B cell (primary cell): ENCODE measurements at regions not wholly inside any gene's neighbourhood (a gene's known extent, or its start where the extent isn't known, plus 50 kb on each side); places are given as distances from the start of the nearest gene placed in this dataset.

Source experiments
- ATAC-seq: fragments of 200-7000 bp; cut with Tn5 transposase; one replicate; pipeline ENCODE4 v1.10.0; 2021; ENCODE audit warnings: low read depth, mild to moderate bottlenecking, moderate number of reproducible peaks, moderate library complexity
- CTCF ChIA-PET: fragments of 350-600 bp; sonication (Branson Sonifier 250); formaldehyde crosslinking; loops from one replicate; lab custom pipeline; 2021; ENCODE audit warnings: antibody characterized with exemption, inconsistent platforms; lab: Charles Lee
- POLR2A ChIA-PET: fragments of 350-600 bp; sonication (Branson Sonifier 250); formaldehyde crosslinking; loops from one replicate; lab custom pipeline; 2021; ENCODE audit warnings: antibody characterized with exemption; lab: Charles Lee
- DNase-seq: peaks from one replicate; pipeline ENCODE4 v3.0.0; 2013
- H2AFZ ChIP-seq: 2 replicates; pipeline ENCODE4 v1.6.1; 2012; ENCODE audit warnings: mild to moderate bottlenecking, low read depth, low read length; ENCODE audit not compliant: insufficient read depth, poor library complexity, severe bottlenecking
- H3K27ac ChIP-seq, 2 donors: 1 replicate in 1 of 2; 2 replicates in 1 of 2; pipeline ENCODE4 v1.5.1; 2012 to 2013; ENCODE audit warnings: low read length in 2 of 2, mild to moderate bottlenecking in 2 of 2, moderate library complexity in 1 of 2
- H3K27me3 ChIP-seq, 4 experiments: fragments of 200-600 bp in 1 of 4; sonication (generic) in 1 of 4; replicated peaks in 1 of 4; 1 replicate in 2 of 4; 2 replicates in 2 of 4; pipeline versions ENCODE4 v1.6.1 to v1.7.0; 2013 to 2016; ENCODE audit warnings: low read length in 3 of 4, mild to moderate bottlenecking in 2 of 4, mixed read lengths in 1 of 4, moderate library complexity in 1 of 4; ENCODE audit not compliant: insufficient read depth in 4 of 4, control insufficient read depth in 3 of 4; ENCODE audit errors: control extremely low read depth in 1 of 4
- H3K36me3 ChIP-seq, 2 experiments: replicated peaks in 1 of 2; 1 replicate in 1 of 2; 2 replicates in 1 of 2; pipeline versions ENCODE4 v1.6.1 to v1.7.1; 2013; ENCODE audit warnings: low read length in 1 of 2; ENCODE audit not compliant: insufficient read depth in 2 of 2, control insufficient read depth in 1 of 2; ENCODE audit errors: control extremely low read depth in 1 of 2, extremely low read depth in 1 of 2
- H3K4me1 ChIP-seq, 2 donors: fragments of 200-600 bp in 1 of 2; sonication (generic) in 1 of 2; 1 replicate in 1 of 2; 2 replicates in 1 of 2; pipeline versions ENCODE4 v1.5.1 to v1.6.1; 2013 to 2017; ENCODE audit warnings: low read length in 2 of 2; ENCODE audit not compliant: control insufficient read depth in 2 of 2, insufficient read depth in 2 of 2
- H3K4me2 ChIP-seq: replicated peaks from 2 replicates; pipeline ENCODE3; 2012; ENCODE audit warnings: mild to moderate bottlenecking, low read depth, low read length; ENCODE audit not compliant: poor library complexity, severe bottlenecking
- H3K4me3 ChIP-seq, 5 experiments: fragments of 200-600 bp in 1 of 5; sonication (generic) in 1 of 5; 1 replicate in 3 of 5; 2 replicates in 2 of 5; pipeline versions ENCODE4 v1.5.1 to v1.7.0; 2011 to 2016; ENCODE audit warnings: low read length in 4 of 5, mild to moderate bottlenecking in 4 of 5, low read depth in 2 of 5, control low read depth in 1 of 5, moderate library complexity in 1 of 5; ENCODE audit not compliant: insufficient read depth in 1 of 5; ENCODE audit errors: control extremely low read depth in 1 of 5, extremely low read depth in 1 of 5
- H3K79me2 ChIP-seq: fragments of 200-600 bp; sonication (generic); one replicate; pipeline ENCODE4 v1.6.0; 2016; ENCODE audit warnings: low read length; ENCODE audit not compliant: control insufficient read depth, insufficient read depth
- H3K9ac ChIP-seq: fragments of 200-600 bp; sonication (generic); 2 replicates; pipeline ENCODE4 v1.6.1; 2017; ENCODE audit warnings: mild to moderate bottlenecking, low read length, moderate library complexity
- H3K9me3 ChIP-seq, 3 donors: one replicate each; pipeline versions ENCODE4 v1.6.1 to v1.7.1; 2013; ENCODE audit warnings: low read length in 2 of 3; ENCODE audit not compliant: control insufficient read depth in 2 of 3, insufficient read depth in 1 of 3; ENCODE audit errors: control extremely low read depth in 1 of 3
- H4K20me1 ChIP-seq: 2 replicates; pipeline ENCODE4 v1.6.0; 2012; ENCODE audit warnings: mild to moderate bottlenecking, low read length; ENCODE audit not compliant: insufficient read depth, control insufficient read depth, poor library complexity, severe bottlenecking
- H3K27ac Mint-ChIP-seq: one replicate; pipeline ENCODE4 v1.8.0; 2021; ENCODE audit warnings: mixed read lengths
- H3K27me3 Mint-ChIP-seq: one replicate; pipeline ENCODE4 v1.8.0; 2021; ENCODE audit warnings: mixed read lengths
- H3K4me1 Mint-ChIP-seq: one replicate; pipeline ENCODE4 v1.8.0; 2021; ENCODE audit warnings: mixed read lengths
- H3K4me3 Mint-ChIP-seq: one replicate; pipeline ENCODE4 v1.8.0; 2021; ENCODE audit warnings: mixed read lengths
- H3K9me3 Mint-ChIP-seq: one replicate; pipeline ENCODE4 v1.8.0; 2022; ENCODE audit warnings: mixed read lengths; ENCODE audit not compliant: insufficient read depth
- CTCF ChIP-seq: fragments of 200-600 bp; IDR thresholded peaks from one replicate; pipeline ENCODE4 v1.8.0; 2022; ENCODE audit warnings: antibody characterized with exemption, mild to moderate bottlenecking
- EZH2 ChIP-seq: IDR thresholded peaks from 2 replicates; pipeline ENCODE4 v1.6.1; 2012; ENCODE audit warnings: borderline replicate concordance, low read depth, mild to moderate bottlenecking, moderate library complexity, low read length; ENCODE audit not compliant: insufficient read depth, poor library complexity, severe bottlenecking
- WGBS: methylation state at CpG from one replicate; pipeline ENCODE4 v1.1.5; 2013; ENCODE audit warnings: missing lambda C conversion rate; ENCODE audit not compliant: insufficient coverage; 5-methylcytosine and 5-hydroxymethylcytosine counted together
- intact Hi-C: fragments of 100-400 bp; cut with micrococcal nuclease; formaldehyde crosslinking; loops from one replicate; pipeline ENCODE4 v1.10.0; 2022

- no peak for TF ChIP-seq EZH2
- no peak for TF ChIP-seq CTCF
- H3K4me3 ChIP-seq = no peak overlapping the region
- H4K20me1 ChIP-seq = no peaks in the 10 kb centered on the region
- H3K79me2 ChIP-seq = no peaks in the 10 kb centered on the region
- Mint-ChIP-seq H3K4me3 (no peak overlapping the region), H3K27me3 (peaks cover 51% of the 10 kb centered on the region), H3K4me1 (no peaks in the 10 kb centered on the region), H3K9me3 (no peaks in the 10 kb centered on the region), H3K27ac (no peak overlapping the region)
- no peak overlapping the region for H3K9ac ChIP-seq
- 100% methylated on average over 3 of the region's 7 CpGs for WGBS
- no peak for DNase-seq
- H3K36me3 ChIP-seq = no peaks in the 10 kb centered on the region
- H3K27me3 ChIP-seq = peaks cover 0 to 12% (median 4%) of the 10 kb centered on the region in 4 experiments
- H3K4me1 ChIP-seq = no peaks in the 10 kb centered on the region
- H3K4me2 ChIP-seq = no peak overlapping the region
- peaks cover 0 to 3% (median 3%) of the 10 kb centered on the region in 3 donors for H3K9me3 ChIP-seq
- intact Hi-C loops = no loop called here
- H3K27ac ChIP-seq = no peak overlapping the region
- no peak for ATAC-seq
- H2AFZ ChIP-seq = no peak overlapping the region
- POLR2A ChIA-PET = no interaction called here
- CTCF ChIA-PET = no interaction called here
Measured at GRCh38 chr2:8355102-8355859, 326.6 kb upstream of the ID2 start.

GRCh38 chr2:8357738-8358518 is 323.9 kb upstream of the ID2 start:
- Histone ChIP-seq H3K4me2 (no peak overlapping the region), H4K20me1 (no peaks in the 10 kb centered on the region), H3K27ac (no peak overlapping the region), H3K9me3 (peaks cover 0 to 3% (median 3%) of the 10 kb centered on the region in 3 donors), H3K27me3 (peaks cover 0 to 17% (median 2%) of the 10 kb centered on the region in 4 experiments), H3K4me3 (no peak overlapping the region), H3K79me2 (no peaks in the 10 kb centered on the region), H3K4me1 (no peaks in the 10 kb centered on the region), H2AFZ (no peak overlapping the region), H3K36me3 (no peaks in the 10 kb centered on the region), H3K9ac (no peak overlapping the region)
- no peak overlapping the region for H3K4me3 Mint-ChIP-seq
- TF ChIP-seq EZH2 (no peak), CTCF (no peak)
- DNase-seq (no peak), ATAC-seq (no peak)
- H3K27ac Mint-ChIP-seq = no peak overlapping the region
- no peaks in the 10 kb centered on the region for H3K9me3 Mint-ChIP-seq
- intact Hi-C loops = no loop called here
- H3K4me1 Mint-ChIP-seq = no peaks in the 10 kb centered on the region
- H3K27me3 Mint-ChIP-seq = peaks cover 52% of the 10 kb centered on the region
- POLR2A ChIA-PET = no interaction called here
- CTCF ChIA-PET = no interaction called here
- 67% methylated on average over 3 of the region's 8 CpGs for WGBS
